T-cell (primary cell): ENCODE measurements at regions not wholly inside any gene's neighbourhood (a gene's known extent, or its start where the extent isn't known, plus 50 kb on each side); places are given as distances from the start of the nearest gene placed in this dataset.

Source experiments
- ATAC-seq, 4 experiments: fragments of 200-7000 bp in 3 of 4; fragments of 150-1000 bp in 1 of 4; cut with Tn5 transposase; replicated peaks in 1 of 4; 1 replicate in 3 of 4; 2 replicates in 1 of 4; pipeline ENCODE4 v1.10.0; 2021; ENCODE audit warnings: moderate library complexity in 3 of 4, mild to moderate bottlenecking in 2 of 4, moderate number of reproducible peaks in 1 of 4
- CTCF ChIA-PET, 2 donors: fragments of 300-600 bp; sonication (Branson Sonifier 250); formaldehyde crosslinking; loops; one replicate each; lab custom pipeline; 2022; ENCODE audit warnings: antibody characterized with exemption in 2 of 2; lab: Charles Lee
- POLR2A ChIA-PET, 2 donors: fragments of 300-600 bp; sonication (Branson Sonifier 250); formaldehyde crosslinking; loops; one replicate each; lab custom pipeline; 2022; ENCODE audit warnings: antibody characterized with exemption in 2 of 2; lab: Charles Lee
- DNase-seq, 35 experiments: peaks; one replicate each; pipeline versions ENCODE4 v3.0.0 to v3.0.0-alpha.2; 2013 to 2023
- H3K27ac ChIP-seq: one replicate; pipeline ENCODE4 v1.5.1; 2013; ENCODE audit warnings: low read length
- H3K27me3 ChIP-seq, 2 experiments: replicated peaks in 1 of 2; 1 replicate in 1 of 2; 2 replicates in 1 of 2; pipeline versions ENCODE4 v1.6.1 to v1.7.0; 2013; ENCODE audit warnings: low read length in 1 of 2, mixed read lengths in 1 of 2; ENCODE audit not compliant: control insufficient read depth in 2 of 2, insufficient read depth in 2 of 2; ENCODE audit errors: extremely low read depth in 1 of 2
- H3K36me3 ChIP-seq, 2 donors: 1 replicate in 1 of 2; 2 replicates in 1 of 2; pipeline versions ENCODE4 v1.6.1 to v1.7.0; 2013; ENCODE audit warnings: low read length in 1 of 2; ENCODE audit not compliant: control insufficient read depth in 2 of 2, insufficient read depth in 1 of 2; ENCODE audit errors: extremely low read depth in 1 of 2
- H3K4me1 ChIP-seq, 2 experiments: 1 replicate in 1 of 2; 2 replicates in 1 of 2; pipeline versions ENCODE4 v1.6.1 to v1.7.0; 2013; ENCODE audit warnings: low read length in 2 of 2, mixed read lengths in 1 of 2; ENCODE audit not compliant: insufficient read depth in 2 of 2, control insufficient read depth in 1 of 2; ENCODE audit errors: extremely low read depth in 1 of 2
- H3K4me3 ChIP-seq, 2 donors: 1 replicate in 1 of 2; 2 replicates in 1 of 2; pipeline versions ENCODE4 v1.5.1 to v1.7.0; 2013; ENCODE audit warnings: mild to moderate bottlenecking in 2 of 2, low read length in 1 of 2, moderate library complexity in 1 of 2; ENCODE audit not compliant: control insufficient read depth in 1 of 2; ENCODE audit errors: extremely low read depth in 1 of 2
- H3K9me3 ChIP-seq: 2 replicates; pipeline ENCODE4 v1.7.0; 2013
- H3K27ac Mint-ChIP-seq, 2 donors: one replicate each; pipeline ENCODE4 v1.8.0; 2020 to 2021; ENCODE audit warnings: mild to moderate bottlenecking in 2 of 2, mixed read lengths in 2 of 2
- H3K27me3 Mint-ChIP-seq, 2 donors: one replicate each; pipeline ENCODE4 v1.8.0; 2021 to 2022; ENCODE audit warnings: mixed read lengths in 2 of 2
- H3K36me3 Mint-ChIP-seq: one replicate; pipeline ENCODE4 v1.8.0; 2021; ENCODE audit warnings: mixed read lengths
- H3K4me1 Mint-ChIP-seq, 3 donors: one replicate each; pipeline ENCODE4 v1.8.0; 2020 to 2022; ENCODE audit warnings: mixed read lengths in 3 of 3, mild to moderate bottlenecking in 1 of 3
- H3K4me3 Mint-ChIP-seq, 3 donors: one replicate each; pipeline ENCODE4 v1.8.0; 2020 to 2022; ENCODE audit warnings: mild to moderate bottlenecking in 3 of 3, mixed read lengths in 3 of 3, moderate library complexity in 3 of 3
- H3K9me3 Mint-ChIP-seq, 3 donors: one replicate each; pipeline ENCODE4 v1.8.0; 2020 to 2022; ENCODE audit warnings: mixed read lengths in 3 of 3
- WGBS: methylation state at CpG from one replicate; pipeline ENCODE4 v1.1.5; 2013; ENCODE audit warnings: missing lambda C conversion rate; ENCODE audit not compliant: insufficient coverage; 5-methylcytosine and 5-hydroxymethylcytosine counted together

DNA sequence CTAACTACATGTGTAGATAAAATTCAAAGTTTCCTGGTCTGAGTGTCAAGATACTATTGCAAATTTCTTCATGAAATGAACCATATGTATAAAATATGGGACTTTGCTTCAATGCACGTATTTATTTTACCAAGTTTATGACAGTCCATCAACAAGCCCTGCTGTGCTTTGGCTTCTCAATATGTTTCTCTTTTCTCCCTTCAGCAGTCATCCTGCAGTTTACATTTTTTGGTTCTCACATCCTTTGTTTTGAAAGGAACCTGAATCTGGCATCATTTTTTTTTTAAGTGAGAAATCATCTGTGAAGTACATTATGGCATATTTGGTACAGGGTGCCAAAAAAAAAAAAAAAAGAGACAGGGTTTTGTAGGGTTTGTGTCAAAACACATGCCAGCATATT lies 65.1 kb downstream of the YIPF5 start:
- Histone ChIP-seq H3K9me3 (no peaks in the 10 kb centered on the region), H3K4me1 (no peaks in the 10 kb centered on the region), H3K4me3 (no peak overlapping the region), H3K27ac (no peak overlapping the region), H3K36me3 (no peaks in the 10 kb centered on the region), H3K27me3 (no peaks in the 10 kb centered on the region)
- Mint-ChIP-seq H3K9me3 (no peaks in the 10 kb centered on the region), H3K27ac (no peak overlapping the region), H3K4me3 (no peak overlapping the region), H3K27me3 (peaks cover 0 to 5% of the 10 kb centered on the region in 2 donors), H3K36me3 (no peaks in the 10 kb centered on the region), H3K4me1 (no peaks in the 10 kb centered on the region)
- DNase-seq (no peak), ATAC-seq (no peak)
- ChIA-PET CTCF (no interaction called here), POLR2A (no interaction called here)
- no CpG with 5 or more reads among the region's 1 CpG for WGBS

DNA sequence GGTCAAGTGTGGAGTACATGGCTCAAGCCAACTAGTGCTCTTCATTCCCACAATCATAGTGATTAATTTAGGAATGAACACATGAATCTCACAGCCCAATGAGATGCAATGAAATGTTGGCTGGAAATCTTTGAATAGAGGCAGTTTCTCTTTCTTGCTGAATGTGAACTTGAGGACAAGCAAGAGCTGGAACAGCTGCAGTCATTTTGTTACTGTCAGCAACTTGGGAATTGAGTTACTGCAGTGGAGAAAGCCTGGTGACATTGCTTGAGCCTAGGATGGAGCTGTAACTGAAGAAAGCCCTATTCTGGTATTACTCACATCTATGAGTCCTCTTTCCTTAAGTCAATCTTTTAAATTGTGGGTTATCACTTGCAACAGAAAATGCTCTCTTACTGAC lies 62.3 kb downstream of the YIPF5 start:
- CTCF ChIA-PET = no interaction called here
- Mint-ChIP-seq H3K4me1 (no peaks in the 10 kb centered on the region), H3K36me3 (no peaks in the 10 kb centered on the region), H3K4me3 (no peak overlapping the region), H3K27ac (no peak overlapping the region), H3K27me3 (peaks cover 6 to 14% of the 10 kb centered on the region in 2 donors), H3K9me3 (no peaks in the 10 kb centered on the region)
- H3K27me3 ChIP-seq = no peaks in the 10 kb centered on the region
- POLR2A ChIA-PET = no interaction called here
- no peaks in the 10 kb centered on the region for H3K36me3 ChIP-seq
- no peak for DNase-seq
- H3K4me3 ChIP-seq = no peak overlapping the region
- ATAC-seq = no peak
- no peaks in the 10 kb centered on the region for H3K9me3 ChIP-seq
- no peaks in the 10 kb centered on the region for H3K4me1 ChIP-seq
- H3K27ac ChIP-seq = no peak overlapping the region
